ENCODE measurements at regions not wholly inside any gene's neighbourhood (a gene's known extent, or its start where the extent isn't known, plus 50 kb on each side); places are given as distances from the start of the nearest gene placed in this dataset.

- Histone ChIP-seq H3K4me2 (ENCODE audit: insufficient read depth, low read length) (no peak overlapping the region), H3K9me1 (ENCODE audit: control insufficient read depth, insufficient read depth, low read length) (no peaks in the 10 kb centered on the region), H4K20me1 (replicated peaks; ENCODE audit: control insufficient read depth, insufficient read depth, low read length) (no peaks in the 10 kb centered on the region; the same call in 1 of the 2 replicates), H3K9ac (ENCODE audit: insufficient read depth in 1 of 2, low read depth in 2 of 2, low read length in 2 of 2) (no peak overlapping the region), H3K79me2 (ENCODE audit: control insufficient read depth, insufficient read depth, low read length) (no peaks in the 10 kb centered on the region), H3K27ac (ENCODE audit: extremely low read depth, low read depth, low read length) (no peak overlapping the region), H3K9me3 (replicated peaks; ENCODE audit: control insufficient read depth, insufficient read depth, low read depth, low read length) (no peaks in the 10 kb centered on the region), H3K4me1 (replicated peaks in 1 of 2; ENCODE audit: control insufficient read depth in 2 of 2, insufficient read depth in 2 of 2, low read length in 2 of 2) (no peaks in the 10 kb centered on the region), H3K4me3 (no peak overlapping the region), H2AFZ (ENCODE audit: low read depth, low read length) (no peak overlapping the region), H3K27me3 (ENCODE audit: control insufficient read depth in 2 of 2, insufficient read depth in 2 of 2, low read length in 2 of 2) (peaks cover 16 to 58% of the 10 kb centered on the region in 2 experiments; a peak in 4 of 5 replicates), H3K36me3 (ENCODE audit: control insufficient read depth, insufficient read depth, low read length) (no peaks in the 10 kb centered on the region)
- CTCF ChIA-PET (ENCODE audit: low intra/inter-chr PET ratio), result no interaction called here
- ATAC-seq, result no peak
- WGBS (ENCODE audit: insufficient coverage, low coverage, missing lambda C conversion rate), result 2% methylated on average over 20 of the region's 20 CpGs
- POLR2A ChIA-PET, result no interaction called here
- no peak for DNase-seq (ENCODE audit: extremely low read depth in 1 of 4, low spot score in 3 of 4)
- intact Hi-C loops (cut with micrococcal nuclease), result no loop called here
- in situ Hi-C loops (cut with MboI), result no loop called here
- BruUV-seq (replicated peaks), result no TSS peak
- no peak for FAIRE-seq
- TF ChIP-seq TAF1 (IDR thresholded peaks at IDR 0.05; ENCODE audit: control insufficient read depth, extremely low read depth, insufficient read depth, low read length, severe bottlenecking), result no peak
- no peak for TF ChIP-seq BCL6 (CRISPR knock-in tag; IDR thresholded peaks at IDR 0.05)
- no peak for TF ChIP-seq CREBBP (IDR thresholded peaks at IDR 0.05; ENCODE audit: low read depth, low read length)
- TF ChIP-seq MAFG (tag; conservative IDR thresholded peaks at IDR 0.05), result no peak
- TF ChIP-seq SRSF1 (IDR thresholded peaks at IDR 0.05; ENCODE audit: low read depth, low read length), result no peak
- TF ChIP-seq ARNT (IDR thresholded peaks at IDR 0.05), result no peak
- no peak for TF ChIP-seq GABPA (tag; conservative IDR thresholded peaks at IDR 0.05; ENCODE audit: low read depth)
- TF ChIP-seq RNF219 (CRISPR knock-in tag; IDR thresholded peaks at IDR 0.05), result no peak
- TF ChIP-seq TRIM24 (IDR thresholded peaks at IDR 0.05), result no peak
- no peak for TF ChIP-seq ZKSCAN8 (CRISPR knock-in tag; IDR thresholded peaks at IDR 0.05)
- TF ChIP-seq GTF2E2 (tag; IDR thresholded peaks at IDR 0.05), result no peak
- TF ChIP-seq RBFOX2 (IDR thresholded peaks at IDR 0.05; ENCODE audit: low read depth, low read length), result no peak
- TF ChIP-seq RHOXF2B (CRISPR knock-in tag; conservative IDR thresholded peaks at IDR 0.05), result no peak
- TF ChIP-seq ZNF57 (CRISPR knock-in tag; IDR thresholded peaks at IDR 0.05), result no peak
- no peak for TF ChIP-seq MNT (conservative IDR thresholded peaks at IDR 0.05)
- no peak for TF ChIP-seq TEAD1 (CRISPR knock-in tag; IDR thresholded peaks at IDR 0.05)
- no peak for TF ChIP-seq ETS1 (conservative IDR thresholded peaks at IDR 0.05; ENCODE audit: control insufficient read depth, low read depth, low read length)
- TF ChIP-seq ARID3B (CRISPR knock-in tag; IDR thresholded peaks at IDR 0.05; ENCODE audit: borderline replicate concordance), result no peak
Measured at GRCh38 chr11:71199226-71199820, 53.1 kb downstream of the SHANK2 start.
